ENCODE measurements at regions not wholly inside any gene's neighbourhood (a gene's known extent, or its start where the extent isn't known, plus 50 kb on each side); places are given as distances from the start of the nearest gene placed in this dataset.

DNA sequence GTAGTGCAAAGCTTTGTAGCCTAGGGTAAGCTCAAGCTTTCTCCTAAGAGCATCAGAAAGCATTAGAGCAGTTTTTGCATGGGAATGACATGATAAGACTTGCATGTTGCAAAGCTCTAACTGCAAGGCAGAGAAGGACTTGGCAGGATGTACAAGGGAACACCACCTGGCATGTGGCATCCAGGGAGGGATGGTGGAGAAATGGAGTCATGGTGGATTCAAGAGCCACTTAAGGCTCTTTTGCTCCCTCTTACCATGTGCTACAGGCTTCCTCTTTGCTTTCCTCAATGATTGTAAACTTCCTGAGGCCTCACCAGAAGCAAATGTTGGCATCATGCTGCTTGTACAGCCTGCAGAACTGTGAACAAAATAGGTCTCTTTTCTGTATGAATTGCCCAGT, 266.0 kb downstream of the GLI2 start:
- no peak for DNase-seq

DNA sequence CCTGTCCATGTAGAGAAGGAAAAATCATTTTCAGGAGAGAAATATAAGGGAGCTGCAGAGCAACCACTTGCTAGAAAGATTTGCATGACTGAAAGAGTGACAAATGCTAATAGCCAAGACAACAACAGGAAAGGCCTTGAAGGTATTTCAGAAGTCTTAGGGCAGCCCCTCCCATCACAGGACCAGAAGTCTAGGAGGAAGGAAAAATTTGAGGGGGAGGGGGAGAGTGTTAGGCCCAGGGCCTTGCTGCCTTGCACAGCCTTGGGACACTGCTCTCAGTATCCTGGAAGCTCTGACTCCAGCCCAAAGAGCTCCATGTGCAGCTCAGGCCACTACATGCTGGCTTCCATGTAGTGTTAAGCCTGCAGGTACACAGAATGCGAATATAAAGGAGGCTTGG, 266.9 kb downstream of the GLI2 start:
- no peak for DNase-seq

DNA sequence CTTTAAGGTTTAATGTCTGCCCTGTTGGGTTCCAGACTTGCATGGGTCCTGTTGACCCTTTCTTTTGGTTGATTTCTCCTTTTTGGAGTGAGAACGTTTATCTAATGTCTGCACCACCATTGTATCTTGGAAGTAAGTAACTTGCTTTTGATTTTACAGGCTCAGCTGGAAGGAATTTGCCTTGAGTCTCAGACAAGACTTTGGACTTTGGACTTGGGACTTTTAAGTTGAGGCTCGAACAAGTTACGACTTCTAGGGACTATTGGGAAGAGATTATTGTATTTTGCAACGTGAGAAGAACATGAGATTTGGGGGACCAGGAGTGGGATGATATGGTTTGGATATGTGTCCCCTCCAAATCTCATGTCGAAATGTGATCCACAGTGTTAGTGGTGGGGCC, 267.7 kb downstream of the GLI2 start:
- DNase-seq, result no peak

DNA sequence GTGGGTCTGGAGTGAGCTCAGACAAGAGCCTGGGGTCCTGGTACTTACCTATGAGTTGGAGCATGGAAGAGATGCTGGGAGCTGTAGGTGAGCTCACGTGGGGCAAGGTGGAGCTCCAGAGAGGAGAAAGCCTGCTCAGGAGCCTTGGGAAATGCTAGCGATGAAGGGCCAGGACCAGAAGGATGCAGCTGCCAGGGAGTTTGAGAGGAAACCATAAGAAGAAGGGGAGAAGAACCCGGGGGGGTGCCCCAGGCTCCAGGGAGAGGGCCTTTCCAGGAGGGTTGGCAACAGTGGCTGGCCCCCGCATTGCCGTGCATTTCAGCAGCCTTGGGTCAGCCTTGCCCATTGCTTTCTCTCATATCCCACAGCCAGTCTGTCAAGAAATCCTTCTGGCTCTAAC, 268.7 kb downstream of the GLI2 start:
- no peak for DNase-seq

DNA sequence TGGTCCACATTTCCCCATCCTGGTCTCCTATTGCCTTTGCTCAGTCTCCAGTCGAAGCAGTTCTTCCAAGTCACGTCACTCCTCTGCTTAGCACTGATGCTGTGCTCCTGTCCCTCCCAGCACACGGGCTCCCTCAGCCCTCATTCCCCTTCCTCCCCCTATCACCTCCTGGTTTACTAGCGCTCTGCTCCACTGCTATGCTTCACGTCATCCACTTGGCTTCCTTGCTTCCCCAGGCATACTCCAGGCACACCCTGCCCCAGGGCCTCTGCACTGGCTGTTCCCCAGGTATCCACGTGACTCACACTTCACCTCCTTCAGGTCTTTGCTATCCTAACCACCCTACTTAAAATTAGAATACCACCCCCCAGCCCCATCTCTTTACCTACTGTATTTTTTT, 269.3 kb downstream of the GLI2 start:
- peak; percentile 69 for DNase-seq

DNA sequence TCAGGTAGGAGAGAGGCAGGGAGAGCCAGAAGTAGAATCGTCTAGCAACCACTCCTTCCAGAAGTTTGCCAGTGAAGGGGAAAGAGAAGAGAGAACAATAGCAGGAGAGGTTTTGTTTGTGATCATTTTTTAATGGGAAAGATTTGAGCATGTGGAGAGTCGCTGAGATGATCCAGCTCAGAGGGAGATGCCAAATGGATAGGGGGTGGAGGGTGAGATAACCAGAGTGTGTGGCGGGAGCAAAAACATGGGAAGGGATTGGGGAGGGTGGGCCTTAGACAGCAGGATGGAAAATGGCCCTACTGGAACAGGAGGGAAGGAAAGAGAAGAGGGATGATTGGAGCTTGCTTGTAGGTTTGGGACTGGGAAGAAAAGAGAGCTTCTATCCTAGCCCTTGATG, 269.8 kb downstream of the GLI2 start:
- no peak for DNase-seq

DNA sequence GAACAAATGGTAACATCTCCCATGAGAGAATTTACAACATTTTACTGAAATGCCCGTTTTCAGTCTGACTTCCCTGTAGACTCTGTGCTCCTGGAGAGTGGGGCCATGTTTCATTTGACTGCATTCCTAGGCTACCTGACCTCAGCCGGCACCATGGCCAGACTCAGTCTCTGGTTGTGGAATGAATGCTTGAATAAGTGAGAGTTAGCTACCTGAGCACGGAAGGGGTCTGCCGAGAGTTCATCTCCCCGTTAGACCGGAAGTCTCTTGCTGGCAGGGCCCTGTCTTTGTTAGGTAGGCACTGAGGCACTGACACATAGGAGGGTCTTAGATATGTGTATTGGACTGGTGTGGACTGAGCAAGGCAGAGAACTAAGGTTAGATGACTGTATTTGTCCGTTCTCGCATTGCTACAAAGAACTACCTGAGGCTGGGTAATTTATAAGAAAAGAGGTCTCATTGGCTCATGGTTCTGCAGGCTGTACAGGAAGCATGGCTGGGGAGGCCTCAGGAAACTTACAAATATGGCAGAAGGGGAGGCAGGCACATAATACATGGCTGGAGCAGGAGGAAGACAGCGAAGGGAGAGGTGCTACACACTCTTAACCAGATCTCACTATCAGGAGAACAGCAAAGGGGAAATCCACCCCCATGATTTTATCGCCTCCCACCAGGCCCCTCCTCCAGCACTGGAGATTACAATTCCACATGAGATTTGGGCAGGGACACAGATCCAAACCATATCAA, 271.2 kb downstream of the GLI2 start:
- DNase-seq, result no peak

DNA sequence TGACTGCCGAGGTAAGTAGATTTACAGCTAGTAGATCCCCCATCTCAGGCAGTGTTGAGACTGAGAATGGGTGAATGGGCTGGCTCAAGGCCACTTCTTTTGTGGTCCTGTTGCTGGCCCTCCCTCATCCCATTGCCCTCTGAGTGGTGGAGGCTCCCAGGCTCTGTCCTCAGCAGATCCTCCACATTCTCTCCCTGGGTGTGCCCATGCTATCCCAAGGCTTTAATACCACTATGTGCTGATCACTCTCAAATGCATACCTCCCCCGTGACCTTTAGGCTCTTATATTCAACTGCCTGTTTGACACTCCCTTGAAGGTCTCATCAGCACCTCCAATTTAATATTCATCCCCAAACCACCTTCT, 271.8 kb downstream of the GLI2 start:
- DNase-seq, result no peak

DNA sequence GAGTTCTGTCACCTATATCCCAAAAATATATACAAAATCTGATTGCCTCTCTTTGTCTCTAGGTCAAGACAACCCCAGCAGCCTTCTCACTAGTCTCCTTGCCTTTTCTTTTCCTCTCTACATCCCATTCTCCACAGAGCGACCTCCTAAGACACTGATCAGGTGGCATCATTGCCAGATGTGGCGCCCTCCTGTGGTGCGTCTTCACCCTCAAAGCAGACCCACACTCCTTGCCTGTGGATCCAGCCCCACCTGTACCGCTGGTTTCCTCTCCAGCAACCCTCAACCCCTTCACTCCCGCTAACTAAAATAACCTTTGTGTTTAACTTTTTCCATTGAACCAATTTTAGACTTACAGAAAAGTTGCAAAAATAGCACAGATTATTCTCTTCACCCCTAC, 273.3 kb downstream of the GLI2 start:
- DNase-seq, result no peak

DNA sequence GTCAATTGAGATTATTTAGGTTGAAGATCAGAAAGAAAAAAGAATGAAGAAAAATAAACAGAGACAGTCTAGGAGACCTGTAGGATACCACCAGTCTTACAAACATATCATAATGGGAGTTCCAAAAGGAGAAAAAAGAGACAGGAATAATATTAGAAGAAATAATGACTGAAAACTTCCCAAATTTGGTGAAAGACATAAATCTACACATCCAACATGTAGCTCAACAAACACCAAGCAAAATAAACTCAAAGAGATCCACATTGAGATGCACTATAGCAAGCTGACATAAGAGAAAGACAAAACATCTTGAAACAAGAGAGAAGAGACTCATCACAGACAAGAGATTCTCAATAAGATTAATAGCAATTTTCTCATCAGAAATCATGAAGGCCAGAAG, 274.0 kb downstream of the TFCP2L1 start:
- DNase-seq, result no peak

DNA sequence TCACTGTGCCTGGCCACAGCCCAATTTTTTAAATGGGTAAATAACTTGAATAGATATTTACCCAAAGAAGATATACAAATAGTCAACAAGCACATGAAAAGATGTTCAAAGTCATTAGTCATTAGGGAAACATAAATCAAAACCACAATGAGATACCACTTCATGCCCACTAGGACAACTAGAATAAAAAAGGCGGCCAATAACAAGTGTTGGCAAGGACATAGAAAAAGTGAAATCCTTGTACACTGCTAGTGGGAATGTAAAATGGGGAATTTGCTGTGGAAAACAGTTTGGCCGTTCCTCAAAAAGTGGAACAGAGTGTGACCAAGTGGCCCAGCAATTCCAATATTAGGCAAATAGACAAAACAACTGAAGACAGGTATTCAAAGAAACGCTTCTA, 270.1 kb downstream of the TFCP2L1 start:
- no peak for DNase-seq

DNA sequence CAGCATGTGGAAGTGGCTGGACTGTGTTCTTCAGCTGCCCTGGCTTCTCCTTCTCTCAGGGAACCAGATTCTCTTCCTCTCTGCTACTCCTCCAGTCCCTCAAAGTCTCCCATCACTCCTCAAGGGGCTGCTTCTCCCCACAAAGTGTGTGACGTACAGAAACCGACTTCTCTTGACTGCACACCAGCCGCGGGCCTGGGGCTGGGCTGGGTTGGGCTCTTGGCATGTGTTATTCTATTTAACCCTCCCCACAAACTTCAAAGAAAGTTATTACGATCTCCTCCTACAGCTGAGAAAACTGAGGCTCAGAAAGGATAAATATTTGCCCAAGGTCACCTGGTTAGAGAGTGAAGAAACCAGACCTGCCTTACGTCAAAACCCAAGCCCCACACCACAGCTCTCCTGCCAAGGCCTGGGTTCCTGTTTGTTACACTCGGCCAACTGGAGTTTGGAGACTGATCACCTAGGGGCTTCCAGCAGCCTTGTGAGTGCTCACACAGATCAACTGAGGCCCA, 269.0 kb downstream of the TFCP2L1 start:
- DNase-seq, result no peak

DNA sequence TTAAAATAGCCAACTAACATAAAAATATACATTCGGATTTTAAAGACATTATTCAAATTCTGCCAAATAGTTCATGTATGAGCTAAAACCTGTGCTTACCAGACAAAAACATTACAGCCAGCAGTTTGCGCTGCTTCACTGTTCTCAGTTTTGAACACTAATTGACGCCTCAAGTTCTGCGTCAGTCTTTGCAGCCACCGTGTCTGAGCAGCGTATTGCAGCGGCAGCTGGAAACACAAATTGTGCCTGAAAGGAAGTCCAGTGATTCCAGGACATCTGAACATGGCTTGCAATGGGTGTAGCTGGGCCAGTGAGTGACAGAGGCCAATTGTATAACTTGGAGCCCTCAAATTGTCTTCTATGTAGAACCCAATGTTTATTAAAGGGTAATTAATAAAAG, 267.6 kb downstream of the TFCP2L1 start:
- DNase-seq, result no peak

DNA sequence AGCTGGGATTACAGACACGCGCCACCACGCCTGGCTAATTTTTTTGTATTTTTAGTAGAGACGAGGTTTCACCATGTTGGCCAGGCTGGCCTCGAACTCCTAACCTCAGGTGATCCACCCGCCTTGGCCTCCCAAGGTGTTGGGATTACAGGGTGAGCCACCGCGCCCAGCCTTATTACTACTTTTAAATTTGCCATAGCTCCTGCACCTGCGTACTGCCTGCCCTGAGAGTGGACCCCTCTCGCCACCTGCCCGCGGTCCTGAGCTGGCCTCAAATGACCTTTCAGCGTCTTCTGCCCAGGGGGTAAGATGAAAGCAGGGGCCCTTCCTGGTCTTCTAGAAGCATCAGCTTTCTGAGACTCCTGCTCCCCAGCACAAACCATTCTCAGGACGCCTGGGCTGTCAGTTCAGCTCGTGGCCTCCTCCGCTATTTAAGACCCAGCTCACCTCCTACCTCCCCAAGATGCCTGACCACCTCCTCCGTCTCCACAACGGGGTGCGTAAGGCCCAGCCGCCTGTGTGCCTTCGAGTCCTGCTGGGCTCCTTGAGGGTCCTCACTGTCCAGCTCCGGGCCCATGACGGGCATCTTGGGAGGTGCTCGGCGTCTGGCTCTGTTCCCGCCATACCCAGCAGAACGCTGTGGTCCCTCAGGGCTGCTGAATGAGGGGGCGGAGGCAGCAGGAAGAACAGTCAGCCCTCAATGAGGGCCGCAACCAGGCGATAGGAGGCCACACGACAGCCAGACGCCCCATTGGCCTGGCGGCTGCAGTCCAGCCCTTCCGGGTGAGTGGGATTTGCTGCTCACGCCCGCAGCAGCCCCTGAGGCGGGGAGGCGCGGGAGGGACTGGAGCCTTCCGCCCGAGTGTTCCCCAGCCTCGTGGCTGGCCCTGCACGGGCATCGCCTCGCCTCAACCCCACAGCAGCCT, 266.6 kb downstream of the TFCP2L1 start:
- DNase-seq, result peak; percentile 70

DNA sequence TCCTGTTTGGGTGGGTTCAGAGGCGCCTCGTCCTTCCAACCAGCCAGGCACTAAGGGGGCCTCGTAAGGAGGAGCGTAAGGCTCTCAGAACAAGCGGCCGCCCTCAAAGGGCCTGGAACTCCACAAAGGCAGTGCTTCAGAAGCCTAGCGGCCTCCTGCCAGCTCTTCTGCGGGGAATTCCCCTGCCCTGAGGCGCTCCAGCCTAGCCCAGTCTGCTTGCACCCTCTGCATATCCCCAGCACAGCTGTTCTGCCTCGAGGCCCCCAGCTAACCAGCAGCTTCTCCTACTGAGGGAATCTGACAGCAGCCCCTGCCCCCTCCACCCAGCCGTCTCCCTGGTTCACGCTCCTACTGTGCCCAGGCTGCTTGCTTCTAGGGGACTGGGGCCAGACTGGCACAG, 265.9 kb downstream of the TFCP2L1 start:
- no peak for DNase-seq

DNA sequence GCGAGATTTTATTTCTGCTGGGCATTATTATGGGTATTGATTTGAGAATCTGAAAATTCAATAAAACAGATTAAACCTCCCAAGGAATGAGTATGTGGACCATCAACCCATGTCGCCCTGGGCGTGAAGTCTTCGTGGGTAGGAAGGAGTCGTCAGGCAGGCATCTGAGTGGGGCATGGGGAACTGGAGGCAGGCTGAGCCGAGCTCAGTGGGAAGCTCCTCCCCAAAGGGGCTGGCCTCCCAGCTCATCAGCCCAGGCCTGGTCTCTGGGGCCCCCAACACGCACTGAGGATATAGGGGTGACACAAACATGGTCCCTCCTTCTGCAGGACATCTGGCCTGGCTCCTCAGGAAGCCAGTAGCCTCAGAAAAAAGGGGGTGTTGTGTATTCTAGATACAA, 265.2 kb downstream of the TFCP2L1 start:
- no peak for DNase-seq

DNA sequence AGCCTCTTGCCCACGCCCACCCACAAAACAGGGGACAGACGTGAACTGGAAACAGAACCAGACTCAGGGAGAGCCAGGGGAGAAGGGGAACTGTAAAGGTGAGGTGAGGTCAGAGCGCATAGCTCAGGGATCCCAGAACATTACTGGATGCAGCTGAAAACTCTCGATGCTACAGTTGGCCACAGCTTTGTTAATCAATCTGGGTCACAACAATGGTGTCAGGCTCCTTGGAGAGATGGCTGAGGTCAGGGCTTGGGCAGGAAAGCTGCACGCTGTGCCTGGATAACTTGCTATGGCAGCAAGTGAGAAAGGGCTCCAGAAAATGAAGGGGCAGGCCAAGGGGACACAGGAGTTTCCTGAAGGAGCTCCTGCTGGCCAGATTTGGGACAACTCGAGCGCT, 263.3 kb downstream of the TFCP2L1 start:
- no peak for DNase-seq

DNA sequence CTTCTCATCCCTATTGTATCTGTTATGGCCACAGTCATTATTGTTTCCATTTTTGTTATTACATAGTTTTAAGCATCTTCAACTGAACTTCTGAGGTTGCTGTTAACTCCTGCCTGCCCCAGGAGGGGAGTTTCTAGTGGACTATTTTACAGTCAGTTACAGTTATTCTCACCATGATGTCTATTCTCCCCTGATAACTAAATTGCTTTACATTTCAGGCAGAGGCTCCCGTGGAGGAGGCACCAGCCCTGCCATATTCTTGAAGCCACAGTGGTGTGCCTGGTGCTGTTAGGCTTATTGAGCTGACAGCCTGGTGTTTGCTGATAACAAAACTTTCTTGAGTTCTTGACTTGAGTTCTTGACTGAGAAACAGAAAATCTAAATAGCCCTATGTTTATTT, 256.4 kb downstream of the TFCP2L1 start:
- DNase-seq, result no peak

DNA sequence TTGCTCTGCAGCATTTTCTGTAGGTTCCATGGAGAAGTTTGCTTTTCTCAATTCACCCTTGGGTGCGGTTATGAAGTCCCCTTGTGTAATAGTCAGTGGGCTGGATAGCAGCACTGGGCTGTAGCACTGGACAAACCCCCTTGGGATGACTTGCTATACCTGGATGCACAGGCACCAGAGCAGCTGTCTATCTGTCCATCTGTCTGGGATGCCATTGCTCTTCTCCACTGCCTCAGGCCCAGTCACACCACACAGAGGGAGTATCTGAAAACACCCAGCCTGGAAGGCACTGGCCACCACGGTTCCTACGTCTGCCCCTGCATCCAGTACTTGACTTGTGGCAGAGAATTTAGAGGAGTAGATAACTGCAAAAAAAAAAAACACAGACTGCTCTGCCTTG, 254.5 kb downstream of the TFCP2L1 start:
- DNase-seq, result no peak

DNA sequence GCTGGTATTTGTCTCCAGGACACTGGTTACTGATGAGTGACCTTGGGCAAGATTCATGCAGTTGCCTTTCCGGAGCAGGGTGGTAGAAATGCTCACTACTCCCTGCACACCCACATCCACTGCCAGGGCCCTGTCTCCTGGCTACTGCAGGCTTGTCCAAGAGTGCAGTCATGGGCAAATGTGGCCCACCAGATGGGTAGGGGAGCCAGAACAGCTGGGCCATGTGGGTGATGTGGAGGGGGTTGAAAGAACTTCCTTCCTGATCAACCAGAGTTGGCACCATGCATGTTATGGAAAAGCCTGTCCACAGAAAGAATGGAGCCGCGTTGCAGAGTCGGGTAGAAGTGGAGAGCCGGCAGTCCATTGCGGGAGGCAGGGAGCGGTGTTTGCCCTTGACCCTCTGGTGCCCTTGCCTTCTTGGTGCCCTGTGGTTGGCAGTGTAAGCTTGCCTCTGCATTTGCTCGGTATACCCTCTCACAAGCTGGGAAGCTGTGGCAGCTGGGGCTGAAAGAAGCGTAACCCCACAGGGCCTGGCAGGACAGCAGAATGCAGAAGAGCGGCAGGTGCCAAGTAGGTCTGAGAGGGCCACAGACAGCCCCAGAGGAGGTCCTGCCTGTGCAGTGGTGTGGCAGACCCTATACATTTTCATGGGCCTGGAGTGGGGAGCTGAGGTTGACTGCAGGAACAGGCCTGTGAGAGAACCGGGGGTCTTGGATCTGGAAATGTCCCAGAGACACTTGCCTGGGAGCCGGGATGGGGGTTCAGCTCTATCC, 253.2 kb downstream of the TFCP2L1 start:
- no peak for DNase-seq

DNA sequence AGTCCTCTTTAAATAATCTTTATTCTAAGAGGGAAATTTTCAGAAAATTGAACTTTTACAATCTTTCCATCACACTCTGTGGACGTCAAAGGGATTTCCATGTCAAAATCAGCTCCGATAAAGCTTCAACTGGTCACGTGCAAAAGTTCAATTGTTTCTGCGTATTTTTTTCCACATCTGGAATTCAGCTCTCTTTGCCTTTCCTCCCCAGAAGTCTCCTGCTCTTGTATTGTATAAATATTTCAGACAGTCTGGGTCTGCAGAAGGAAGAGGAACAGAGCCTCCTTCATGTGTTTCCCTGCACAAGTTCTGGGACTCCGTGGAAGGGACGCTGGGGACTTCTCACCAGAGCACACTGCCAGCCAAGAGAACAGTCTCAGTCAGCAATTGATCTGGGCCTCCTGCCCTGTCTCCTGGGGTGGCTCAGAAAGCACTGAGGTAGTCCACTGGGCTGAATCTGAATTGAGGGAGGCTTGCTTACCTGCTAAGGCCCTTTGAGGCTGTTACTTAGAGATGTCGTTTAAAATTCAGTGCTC, 251.5 kb downstream of the TFCP2L1 start:
- DNase-seq, result no peak

DNA sequence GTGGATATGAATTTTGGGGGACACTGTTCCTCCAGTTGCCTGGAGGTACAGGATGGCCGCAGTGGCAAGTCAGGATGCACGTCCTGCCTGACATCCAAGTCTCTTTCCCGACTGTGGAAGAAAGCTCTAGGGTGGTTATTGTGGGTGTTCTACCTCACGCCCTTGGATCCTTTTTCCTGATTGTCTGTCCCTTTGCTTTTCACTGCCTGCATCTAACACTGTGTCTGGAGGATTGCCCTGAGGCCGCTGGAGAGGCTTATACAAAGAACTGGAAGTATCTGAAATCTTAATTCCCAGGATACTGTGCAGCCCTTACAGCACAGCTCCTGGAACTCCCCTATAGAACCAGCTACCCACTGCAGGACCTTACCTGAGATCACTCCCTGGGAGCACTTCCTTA, 250.5 kb downstream of the TFCP2L1 start:
- no peak for DNase-seq

DNA sequence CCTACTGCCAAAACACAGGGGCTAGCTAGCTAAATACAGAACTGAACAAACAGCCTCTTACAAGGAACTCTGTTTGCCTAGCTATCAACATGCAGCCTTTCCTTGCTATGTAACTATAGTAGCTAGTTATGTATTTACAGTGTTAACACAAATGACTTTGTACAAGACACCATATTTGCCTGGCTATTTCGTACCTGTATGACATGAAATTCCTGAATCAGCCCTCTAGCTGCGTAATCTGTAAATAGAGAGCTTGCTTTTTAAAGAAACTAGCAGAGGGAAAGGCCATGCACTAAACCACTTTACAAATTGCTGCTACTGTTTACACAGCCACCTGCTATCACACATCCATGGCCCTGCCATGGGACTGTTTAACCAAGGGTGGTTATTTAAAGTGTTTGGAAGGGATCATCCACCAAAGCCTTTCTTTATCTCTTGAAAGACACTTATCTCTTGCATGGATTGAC, 248.7 kb downstream of the TFCP2L1 start:
- DNase-seq, result no peak
